ENCODE measurements at regions not wholly inside any gene's neighbourhood (a gene's known extent, or its start where the extent isn't known, plus 50 kb on each side); places are given as distances from the start of the nearest gene placed in this dataset.

DNA sequence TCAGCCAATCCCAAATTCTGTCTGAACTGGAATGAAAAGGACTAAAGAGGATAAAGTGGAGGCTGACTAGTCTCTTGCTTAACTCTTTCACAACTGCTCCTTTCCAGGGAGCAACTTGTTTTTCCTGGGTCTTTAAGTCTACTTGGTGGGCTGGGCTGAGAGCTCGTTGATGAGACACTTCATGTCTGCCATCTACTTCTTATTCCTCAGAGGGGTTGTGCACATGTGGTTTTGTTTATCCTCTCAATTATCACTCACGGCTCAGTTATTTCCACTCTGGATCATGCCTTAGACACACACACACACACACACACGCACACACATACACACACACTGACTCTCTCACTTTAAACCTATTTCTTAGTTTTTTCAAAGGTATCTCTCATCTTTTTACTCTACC is 298.6 kb upstream of the MTPN start:
- TF ChIP-seq POLR2A (IDR thresholded peaks at IDR 0.05; ENCODE audit: low read depth) (no peak), POLR2AphosphoS5 (IDR thresholded peaks at IDR 0.05) (no peak), EP300 (IDR thresholded peaks at IDR 0.05) (no peak)
- TF ChIP-seq, protein P1, sequence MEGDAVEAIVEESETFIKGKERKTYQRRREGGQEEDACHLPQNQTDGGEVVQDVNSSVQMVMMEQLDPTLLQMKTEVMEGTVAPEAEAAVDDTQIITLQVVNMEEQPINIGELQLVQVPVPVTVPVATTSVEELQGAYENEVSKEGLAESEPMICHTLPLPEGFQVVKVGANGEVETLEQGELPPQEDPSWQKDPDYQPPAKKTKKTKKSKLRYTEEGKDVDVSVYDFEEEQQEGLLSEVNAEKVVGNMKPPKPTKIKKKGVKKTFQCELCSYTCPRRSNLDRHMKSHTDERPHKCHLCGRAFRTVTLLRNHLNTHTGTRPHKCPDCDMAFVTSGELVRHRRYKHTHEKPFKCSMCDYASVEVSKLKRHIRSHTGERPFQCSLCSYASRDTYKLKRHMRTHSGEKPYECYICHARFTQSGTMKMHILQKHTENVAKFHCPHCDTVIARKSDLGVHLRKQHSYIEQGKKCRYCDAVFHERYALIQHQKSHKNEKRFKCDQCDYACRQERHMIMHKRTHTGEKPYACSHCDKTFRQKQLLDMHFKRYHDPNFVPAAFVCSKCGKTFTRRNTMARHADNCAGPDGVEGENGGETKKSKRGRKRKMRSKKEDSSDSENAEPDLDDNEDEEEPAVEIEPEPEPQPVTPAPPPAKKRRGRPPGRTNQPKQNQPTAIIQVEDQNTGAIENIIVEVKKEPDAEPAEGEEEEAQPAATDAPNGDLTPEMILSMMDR (IDR thresholded peaks at IDR 0.05) = no peak
